Peyer's patch (tissue), 4 donors: ENCODE measurements at regions not wholly inside any gene's neighbourhood (a gene's known extent, or its start where the extent isn't known, plus 50 kb on each side); places are given as distances from the start of the nearest gene placed in this dataset.
"Not testable (repeated sequence)": the region's sequence is repeated elsewhere in the genome, so short reads cannot be mapped to it uniquely, and the experiment has no call there.

Source experiments
- DNase-seq, 3 donors: peaks; one replicate each; pipeline ENCODE4 v3.0.0-alpha.2; 2017 to 2019
- H3K27ac ChIP-seq, 4 donors: fragments of 200-600 bp; sonication (generic); one replicate each; pipeline ENCODE4 v1.5.1; 2016 to 2019
- H3K27me3 ChIP-seq, 2 donors: fragments of 200-600 bp; sonication (generic); one replicate each; pipeline ENCODE4 v1.5.1; 2019
- H3K36me3 ChIP-seq, 3 donors: fragments of 200-600 bp; sonication (generic); one replicate each; pipeline ENCODE4 v1.5.1; 2016 to 2019
- H3K4me1 ChIP-seq, 4 donors: fragments of 200-600 bp; sonication (generic); one replicate each; pipeline ENCODE4 v1.5.1; 2016 to 2019
- H3K4me3 ChIP-seq, 4 donors: fragments of 200-600 bp; sonication (generic); 1 replicate in 3 of 4; 2 replicates in 1 of 4; pipeline ENCODE4 v1.5.1; 2016 to 2019; ENCODE audit warnings: mild to moderate bottlenecking in 1 of 4
- H3K9me3 ChIP-seq, 4 donors: fragments of 200-600 bp; sonication (generic); one replicate each; pipeline ENCODE4 v1.5.1; 2016 to 2019; ENCODE audit warnings: mild to moderate bottlenecking in 1 of 4
- POLR2A ChIP-seq, 2 donors: fragments of 450-650 bp; IDR thresholded peaks; one replicate each; pipeline ENCODE4 v1.5.1; 2017; ENCODE audit warnings: antibody characterized with exemption in 2 of 2, mild to moderate bottlenecking in 2 of 2, moderate library complexity in 2 of 2
- TF ChIP-seq, protein P1 (sequence below), 6 experiments: fragments of 450-650 bp in 4 of 6; fragments of 200-600 bp in 2 of 6; sonication (generic) in 1 of 6; IDR thresholded peaks; one replicate each; pipeline ENCODE4 v1.5.1; 2017 to 2019; ENCODE audit warnings: antibody characterized with exemption in 6 of 6, mild to moderate bottlenecking in 3 of 6, moderate library complexity in 1 of 6

DNA sequence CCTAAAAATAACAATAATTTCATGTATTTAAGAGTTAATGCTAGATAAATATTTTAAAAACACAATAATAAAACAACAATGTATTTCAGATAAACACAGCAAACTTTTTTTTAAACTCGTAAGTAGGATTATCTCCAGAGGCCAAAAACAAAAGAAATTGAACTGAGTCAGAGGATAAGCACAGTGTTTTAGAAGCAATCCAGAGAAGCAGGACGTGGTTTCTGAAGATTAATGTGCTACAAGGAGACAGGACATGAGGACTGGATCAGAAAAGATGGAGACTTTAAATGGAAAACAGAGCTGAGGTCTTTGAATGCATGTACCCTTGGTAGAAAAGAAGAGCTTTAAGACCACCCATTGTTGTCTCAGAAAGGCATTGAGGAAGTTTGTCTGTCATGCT, 491.2 kb upstream of the TLE4 start:
- H3K27me3 ChIP-seq = no peaks in the 10 kb centered on the region
- no peaks in the 10 kb centered on the region for H3K4me1 ChIP-seq
- H3K4me3 ChIP-seq = no peak overlapping the region
- no peaks in the 10 kb centered on the region for H3K9me3 ChIP-seq
- no peak overlapping the region for H3K27ac ChIP-seq
- H3K36me3 ChIP-seq = no peaks in the 10 kb centered on the region
- no peak for DNase-seq
- TF ChIP-seq, protein P1, sequence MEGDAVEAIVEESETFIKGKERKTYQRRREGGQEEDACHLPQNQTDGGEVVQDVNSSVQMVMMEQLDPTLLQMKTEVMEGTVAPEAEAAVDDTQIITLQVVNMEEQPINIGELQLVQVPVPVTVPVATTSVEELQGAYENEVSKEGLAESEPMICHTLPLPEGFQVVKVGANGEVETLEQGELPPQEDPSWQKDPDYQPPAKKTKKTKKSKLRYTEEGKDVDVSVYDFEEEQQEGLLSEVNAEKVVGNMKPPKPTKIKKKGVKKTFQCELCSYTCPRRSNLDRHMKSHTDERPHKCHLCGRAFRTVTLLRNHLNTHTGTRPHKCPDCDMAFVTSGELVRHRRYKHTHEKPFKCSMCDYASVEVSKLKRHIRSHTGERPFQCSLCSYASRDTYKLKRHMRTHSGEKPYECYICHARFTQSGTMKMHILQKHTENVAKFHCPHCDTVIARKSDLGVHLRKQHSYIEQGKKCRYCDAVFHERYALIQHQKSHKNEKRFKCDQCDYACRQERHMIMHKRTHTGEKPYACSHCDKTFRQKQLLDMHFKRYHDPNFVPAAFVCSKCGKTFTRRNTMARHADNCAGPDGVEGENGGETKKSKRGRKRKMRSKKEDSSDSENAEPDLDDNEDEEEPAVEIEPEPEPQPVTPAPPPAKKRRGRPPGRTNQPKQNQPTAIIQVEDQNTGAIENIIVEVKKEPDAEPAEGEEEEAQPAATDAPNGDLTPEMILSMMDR (IDR thresholded peaks at IDR 0.05) = no peak
- TF ChIP-seq POLR2A (IDR thresholded peaks at IDR 0.05) = no peak

DNA sequence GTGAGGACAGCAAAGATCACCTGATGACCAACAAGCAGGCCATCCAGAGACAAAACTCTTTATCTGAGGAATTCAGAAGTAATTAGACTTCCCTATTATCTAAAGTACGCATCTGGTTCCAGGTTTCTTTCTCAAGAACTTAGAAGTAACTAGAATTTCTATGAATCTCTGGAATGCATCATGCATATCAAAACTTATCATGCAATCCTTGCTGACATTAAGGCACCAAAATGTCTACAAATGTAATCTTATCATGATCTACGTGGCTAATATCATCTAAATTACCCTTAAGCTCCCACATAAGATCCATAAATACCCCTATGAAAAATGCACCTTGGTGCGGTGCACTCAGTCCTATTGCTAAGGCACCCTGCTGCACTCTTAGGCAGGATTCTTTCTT, 488.1 kb upstream of the TLE4 start:
- H3K27me3 ChIP-seq = no peaks in the 10 kb centered on the region

DNA sequence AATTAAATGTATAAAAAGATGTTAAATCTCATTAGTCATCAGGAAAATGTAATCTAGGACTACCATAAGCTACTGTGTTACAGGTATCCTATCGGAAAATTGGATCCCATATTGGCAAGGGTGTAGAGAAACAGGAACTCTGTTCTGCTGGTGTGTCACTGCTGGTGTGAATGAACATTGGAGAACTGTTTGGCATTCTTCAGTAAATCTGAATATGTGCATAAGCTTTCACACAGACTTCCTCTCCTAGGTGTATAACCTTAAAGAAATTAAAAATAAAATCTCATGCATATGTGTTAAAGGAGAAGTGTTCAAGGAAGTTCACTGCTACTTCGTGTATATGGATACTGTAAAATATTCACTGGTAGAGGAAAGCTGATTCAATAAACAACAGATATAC, 484.6 kb upstream of the TLE4 start:
- H3K9me3 ChIP-seq = no peaks in the 10 kb centered on the region
- TF ChIP-seq, protein P1 (IDR thresholded peaks at IDR 0.05) = no peak
- no peak for TF ChIP-seq POLR2A (IDR thresholded peaks at IDR 0.05)
- H3K27me3 ChIP-seq = no peaks in the 10 kb centered on the region
- H3K4me3 ChIP-seq = no peak overlapping the region
- no peaks in the 10 kb centered on the region for H3K4me1 ChIP-seq
- H3K36me3 ChIP-seq = no peaks in the 10 kb centered on the region
- no peak for DNase-seq
- H3K27ac ChIP-seq = no peak overlapping the region

More for the DNA sequence above, 488.1 kb upstream of the TLE4 start:
- DNase-seq = no peak
- H3K4me3 ChIP-seq = no peak overlapping the region
- no peak overlapping the region for H3K27ac ChIP-seq
- H3K4me1 ChIP-seq = no peaks in the 10 kb centered on the region
- TF ChIP-seq POLR2A (IDR thresholded peaks at IDR 0.05) = no peak
- TF ChIP-seq, protein P1 (IDR thresholded peaks at IDR 0.05) = no peak
- no peaks in the 10 kb centered on the region for H3K9me3 ChIP-seq
- no peaks in the 10 kb centered on the region for H3K36me3 ChIP-seq

DNA sequence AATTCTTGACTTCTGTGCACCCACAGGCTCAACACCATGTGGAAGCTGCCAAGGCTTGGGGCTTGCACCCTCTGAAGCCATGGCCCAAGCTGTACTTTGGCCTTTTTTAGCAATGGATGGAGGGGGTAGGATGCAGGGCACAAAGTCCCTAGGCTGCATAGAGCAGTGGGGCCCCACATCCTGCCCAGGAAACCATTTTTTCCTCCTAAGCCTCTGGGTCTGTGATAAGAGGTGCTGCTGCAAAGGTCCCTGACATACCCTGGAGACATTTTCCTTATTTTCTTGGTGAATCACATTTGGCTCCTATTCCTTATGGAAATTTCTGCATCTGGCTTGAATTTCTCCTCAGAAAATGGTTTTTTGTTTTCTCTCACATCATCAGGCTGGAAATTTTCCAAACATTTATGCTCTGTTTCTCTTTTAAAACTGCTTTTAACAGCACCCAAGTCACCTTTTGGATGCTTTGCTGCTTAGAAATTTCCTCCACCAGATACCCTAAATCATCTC, 482.7 kb upstream of the TLE4 start:
- TF ChIP-seq, protein P1 (IDR thresholded peaks at IDR 0.05) = no peak
- TF ChIP-seq POLR2A (IDR thresholded peaks at IDR 0.05) = no peak
- H3K36me3 ChIP-seq = no peaks in the 10 kb centered on the region
- no peaks in the 10 kb centered on the region for H3K4me1 ChIP-seq

DNA sequence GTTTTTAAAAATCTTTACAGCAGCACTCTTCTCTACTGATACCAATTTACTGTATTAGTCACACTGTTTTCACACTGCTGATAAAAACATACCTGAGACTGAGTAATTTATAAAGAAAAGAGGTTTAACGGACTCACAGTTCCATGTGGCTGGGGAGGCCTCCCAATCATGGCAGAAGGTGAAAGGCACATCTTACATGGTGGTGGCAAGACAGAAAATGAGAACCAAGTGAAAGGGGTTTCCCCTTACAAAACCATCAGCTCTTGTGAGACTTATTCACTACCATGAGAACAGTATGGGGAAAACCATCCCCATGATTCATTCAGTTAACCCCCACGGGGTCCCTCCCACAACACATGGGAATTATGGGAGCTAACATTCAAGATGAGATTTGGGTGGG, 481.9 kb upstream of the TLE4 start:
- H3K9me3 ChIP-seq, DNase-seq, H3K36me3 ChIP-seq, H3K27ac ChIP-seq, H3K4me1 ChIP-seq, H3K27me3 ChIP-seq, H3K4me3 ChIP-seq: not testable (repeated sequence)

More for the DNA sequence above, 482.7 kb upstream of the TLE4 start:
- Histone ChIP-seq H3K9me3 (no peaks in the 10 kb centered on the region), H3K27ac (no peak overlapping the region), H3K4me3 (no peak overlapping the region), H3K27me3 (no peaks in the 10 kb centered on the region)
- DNase-seq = no peak

DNA sequence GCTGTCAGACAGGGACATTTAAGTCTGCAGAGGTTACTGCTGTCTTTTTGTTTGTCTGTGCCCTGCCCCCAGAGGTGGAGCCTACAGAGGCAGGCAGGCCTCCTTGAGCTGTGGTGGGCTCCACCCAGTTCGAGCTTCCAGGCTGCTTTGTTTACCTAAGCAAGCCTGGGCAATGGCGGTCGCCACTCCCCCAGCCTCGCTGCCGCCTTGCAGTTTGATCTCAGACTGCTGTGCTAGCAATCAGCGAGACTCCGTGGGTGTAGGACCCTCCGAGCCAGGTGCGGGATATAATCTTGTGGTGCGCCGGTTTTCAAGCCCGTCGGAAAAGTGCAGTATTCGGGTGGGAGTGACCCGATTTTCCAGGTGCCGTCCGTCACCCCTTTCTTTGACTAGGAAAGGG, 468.5 kb upstream of the TLE4 start:
- not testable (repeated sequence) for H3K9me3 ChIP-seq, H3K27me3 ChIP-seq, H3K4me3 ChIP-seq, H3K27ac ChIP-seq, H3K4me1 ChIP-seq, H3K36me3 ChIP-seq, DNase-seq

DNA sequence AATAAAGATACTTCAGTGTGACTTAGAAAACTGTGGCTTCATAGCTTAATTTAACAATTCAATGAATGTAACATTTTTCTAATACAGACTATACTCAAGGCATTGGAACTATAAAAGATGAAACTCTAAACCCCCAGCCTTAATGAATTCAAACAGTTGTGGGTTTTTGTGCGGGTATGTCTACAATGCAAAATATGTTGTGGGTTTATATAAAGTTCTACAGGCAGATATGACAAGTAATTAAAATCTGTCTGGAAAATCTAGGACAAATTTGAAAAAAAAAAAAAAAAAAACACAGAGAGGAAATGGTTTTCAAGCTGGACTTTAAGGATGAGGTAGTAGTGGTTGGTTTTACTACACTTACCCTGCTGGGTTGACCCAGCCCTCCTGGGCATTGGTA, 467.5 kb upstream of the TLE4 start:
- H3K27ac ChIP-seq = no peak overlapping the region
- no peak for DNase-seq
- no peak overlapping the region for H3K4me3 ChIP-seq
- peaks cover 0 to 7% (median 0%) of the 10 kb centered on the region in 4 donors for H3K9me3 ChIP-seq
- H3K27me3 ChIP-seq = no peaks in the 10 kb centered on the region
- TF ChIP-seq POLR2A (IDR thresholded peaks at IDR 0.05) = no peak
- TF ChIP-seq, protein P1 (IDR thresholded peaks at IDR 0.05) = no peak
- no peaks in the 10 kb centered on the region for H3K4me1 ChIP-seq
- H3K36me3 ChIP-seq = no peaks in the 10 kb centered on the region
